ENCODE measurements at regions not wholly inside any gene's neighbourhood (a gene's known extent, or its start where the extent isn't known, plus 50 kb on each side); places are given as distances from the start of the nearest gene placed in this dataset.
A peak's percentile ranks its signal among the peaks of the same experiment; 100 is the strongest.

GRCh38 chr17:15112846-15113617, 152.1 kb downstream of the PMP22 start:
- Histone ChIP-seq H4K20me1 (replicated peaks; ENCODE audit: control insufficient read depth, insufficient read depth, low read length) (no peaks in the 10 kb centered on the region), H3K36me3 (ENCODE audit: control insufficient read depth, insufficient read depth, low read length) (no peaks in the 10 kb centered on the region), H3K27ac (ENCODE audit: extremely low read depth, low read depth, low read length) (no peak overlapping the region), H3K79me2 (ENCODE audit: control insufficient read depth, insufficient read depth, low read length) (no peaks in the 10 kb centered on the region), H3K9ac (ENCODE audit: insufficient read depth in 1 of 2, low read depth in 2 of 2, low read length in 2 of 2) (no peak overlapping the region), H3K4me1 (replicated peaks in 1 of 2; ENCODE audit: control insufficient read depth in 2 of 2, insufficient read depth in 2 of 2, low read length in 2 of 2) (no peaks in the 10 kb centered on the region; a peak in 1 of 5 replicates), H3K4me2 (ENCODE audit: insufficient read depth, low read length) (no peak overlapping the region), H3K9me1 (ENCODE audit: control insufficient read depth, insufficient read depth, low read length) (no peaks in the 10 kb centered on the region), H2AFZ (ENCODE audit: low read depth, low read length) (0 out of 2 replicates have a peak overlapping the region, but pooled peaks have one; percentile 49), H3K4me3 (no peak overlapping the region), H3K27me3 (ENCODE audit: control insufficient read depth in 2 of 2, insufficient read depth in 2 of 2, low read length in 2 of 2) (no peaks in the 10 kb centered on the region), H3K9me3 (replicated peaks; ENCODE audit: control insufficient read depth, insufficient read depth, low read depth, low read length) (no peaks in the 10 kb centered on the region)
- DNase-seq (ENCODE audit: extremely low read depth in 1 of 4, low spot score in 3 of 4) = no peak
- FAIRE-seq = no peak
- TF ChIP-seq CBX5 (IDR thresholded peaks at IDR 0.05; ENCODE audit: borderline replicate concordance, low read depth) (no peak), ESRRA (IDR thresholded peaks at IDR 0.05; ENCODE audit: borderline replicate concordance, low read depth) (no peak), ZBTB1 (CRISPR knock-in tag; IDR thresholded peaks at IDR 0.05; ENCODE audit: borderline replicate concordance, low read depth) (no peak), TBL1XR1 (IDR thresholded peaks at IDR 0.05; ENCODE audit: low read length in 2 of 2) (no peak), ARID2 (IDR thresholded peaks at IDR 0.05) (no peak)
- ATAC-seq = no peak
- no TSS peak for BruUV-seq (replicated peaks)
- POLR2A ChIA-PET = interaction anchor here (0.7 kb wide), 1 partner anchor 68 kb away, joined by 3 read pairs; no protein-coding TSS in a partner anchor
- in situ Hi-C loops (cut with MboI) = no loop called here
- 3% methylated on average over 11 of the region's 13 CpGs for WGBS (ENCODE audit: insufficient coverage, low coverage, missing lambda C conversion rate)
- CTCF ChIA-PET (ENCODE audit: low intra/inter-chr PET ratio) = no interaction called here
- intact Hi-C loops (cut with micrococcal nuclease) = no loop called here

GRCh38 chr17:15109608-15110007, 155.5 kb downstream of the PMP22 start:
- FAIRE-seq (no peak), DNase-seq (ENCODE audit: extremely low read depth in 1 of 4, low spot score in 3 of 4) (peak in 2 of 4 experiments; percentile 2 to 52), ATAC-seq (peak; percentile 57)
- H3K9me3 ChIP-seq (replicated peaks; ENCODE audit: control insufficient read depth, insufficient read depth, low read depth, low read length) = no peaks in the 10 kb centered on the region
- no CpG with 5 or more reads among the region's 3 CpGs for WGBS (ENCODE audit: insufficient coverage, low coverage, missing lambda C conversion rate)
- H3K4me1 ChIP-seq (replicated peaks in 1 of 2; ENCODE audit: control insufficient read depth in 2 of 2, insufficient read depth in 2 of 2, low read length in 2 of 2) = no peaks in the 10 kb centered on the region; a peak in 1 of 5 replicates
- in situ Hi-C loops (cut with MboI) (no loop called here), intact Hi-C loops (cut with micrococcal nuclease) (no loop called here)
- H3K9me1 ChIP-seq (ENCODE audit: control insufficient read depth, insufficient read depth, low read length) = no peaks in the 10 kb centered on the region
- no peak overlapping the region for H3K4me3 ChIP-seq
- H3K79me2 ChIP-seq (ENCODE audit: control insufficient read depth, insufficient read depth, low read length) = no peaks in the 10 kb centered on the region
- no TSS peak for BruUV-seq (replicated peaks)
- no peaks in the 10 kb centered on the region for H4K20me1 ChIP-seq (replicated peaks; ENCODE audit: control insufficient read depth, insufficient read depth, low read length)
- no peak overlapping the region for H3K27ac ChIP-seq (ENCODE audit: extremely low read depth, low read depth, low read length)
- ChIA-PET POLR2A (interaction anchor here (0.7 kb wide), 1 partner anchor 10 kb away, joined by 4 read pairs; no protein-coding TSS in a partner anchor), CTCF (ENCODE audit: low intra/inter-chr PET ratio) (no interaction called here)
- no peak for TF ChIP-seq GATAD2B (IDR thresholded peaks at IDR 0.05; ENCODE audit: borderline replicate concordance)
- TF ChIP-seq DACH1 (IDR thresholded peaks at IDR 0.05; ENCODE audit: partially characterized antibody) = no peak
- TF ChIP-seq PKNOX1 (IDR thresholded peaks at IDR 0.05) = no peak
- no peak for TF ChIP-seq ELK1 (CRISPR knock-in tag; IDR thresholded peaks at IDR 0.05)
- no peak for TF ChIP-seq PTBP1 (IDR thresholded peaks at IDR 0.05; ENCODE audit: low read depth, low read length)
- no peak for TF ChIP-seq ZNF77 (CRISPR knock-in tag; IDR thresholded peaks at IDR 0.05)
- TF ChIP-seq SP1 (CRISPR knock-in tag; IDR thresholded peaks at IDR 0.05) = no peak
- TF ChIP-seq HMG20B (CRISPR knock-in tag; IDR thresholded peaks at IDR 0.05) = no peak
- TF ChIP-seq SMARCE1 (IDR thresholded peaks at IDR 0.05) = no peak
- TF ChIP-seq RUNX1 (IDR thresholded peaks at IDR 0.05; ENCODE audit: low read depth) = no peak
- no peak for TF ChIP-seq ZKSCAN1 (IDR thresholded peaks at IDR 0.05; ENCODE audit: low read depth, low read length)
- TF ChIP-seq HNRNPH1 (optimal IDR thresholded peaks at IDR 0.05; ENCODE audit: low read depth, low read length) = no peak
- H3K27me3 ChIP-seq (ENCODE audit: control insufficient read depth in 2 of 2, insufficient read depth in 2 of 2, low read length in 2 of 2) = no peaks in the 10 kb centered on the region
- no peak overlapping the region for H2AFZ ChIP-seq (ENCODE audit: low read depth, low read length)
- no peak overlapping the region for H3K9ac ChIP-seq (ENCODE audit: insufficient read depth in 1 of 2, low read depth in 2 of 2, low read length in 2 of 2)
- H3K36me3 ChIP-seq (ENCODE audit: control insufficient read depth, insufficient read depth, low read length) = no peaks in the 10 kb centered on the region
- no peak overlapping the region for H3K4me2 ChIP-seq (ENCODE audit: insufficient read depth, low read length)
